ENCODE measurements at regions not wholly inside any gene's neighbourhood (a gene's known extent, or its start where the extent isn't known, plus 50 kb on each side); places are given as distances from the start of the nearest gene placed in this dataset.
"Not testable (repeated sequence)": the region's sequence is repeated elsewhere in the genome, so short reads cannot be mapped to it uniquely, and the experiment has no call there.

GRCh38 chr4:73348185-73348584 lies 55.9 kb upstream of the ALB start:
- no peak for DNase-seq

- DNase-seq, result no peak
Observed at GRCh38 chr4:73347497-73347896, 56.6 kb upstream of the ALB start.

GRCh38 chr4:73345399-73345975 lies 58.6 kb upstream of the ALB start:
- no peak for DNase-seq

GRCh38 chr4:73344106-73344505 lies 60.0 kb upstream of the ALB start:
- no peak for DNase-seq

- DNase-seq, result no peak
Observed at GRCh38 chr4:73343432-73343831, 60.7 kb upstream of the ALB start.

GRCh38 chr4:73341454-73341853 lies 62.6 kb upstream of the ALB start:
- peak; percentile 82 for DNase-seq

GRCh38 chr4:73340917-73341316 lies 63.2 kb upstream of the ALB start:
- DNase-seq, result no peak

GRCh38 chr4:73335679-73336078 lies 68.4 kb upstream of the ALB start:
- DNase-seq, result no peak

- DNase-seq, result not testable (repeated sequence)
Observed at GRCh38 chr4:73332012-73332411, 72.1 kb upstream of the ALB start.

GRCh38 chr4:73329300-73329699 lies 70.7 kb upstream of the ANKRD17 start:
- DNase-seq, result no peak

- DNase-seq, result not testable (repeated sequence)
Observed at GRCh38 chr4:73325776-73326175, 67.2 kb upstream of the ANKRD17 start.

- DNase-seq, result no peak
Observed at GRCh38 chr4:73317092-73317491, 58.5 kb upstream of the ANKRD17 start.

GRCh38 chr4:73315091-73315490 lies 56.5 kb upstream of the ANKRD17 start:
- no peak for DNase-seq

- no peak for DNase-seq
Observed at GRCh38 chr4:73312967-73313366, 54.4 kb upstream of the ANKRD17 start.

GRCh38 chr4:73311428-73311827 lies 52.8 kb upstream of the ANKRD17 start:
- peak; percentile 10 for DNase-seq

- no peak for DNase-seq
Observed at GRCh38 chr4:73309211-73309610, 50.6 kb upstream of the ANKRD17 start.

Data from NCI-H1092 treated with DMSO at 0.1 percent for 48 hours (cell line).